HG03025 (cell line): ENCODE measurements at regions not wholly inside any gene's neighbourhood (a gene's known extent, or its start where the extent isn't known, plus 50 kb on each side); places are given as distances from the start of the nearest gene placed in this dataset.
"Not testable (repeated sequence)": the region's sequence is repeated elsewhere in the genome, so short reads cannot be mapped to it uniquely, and the experiment has no call there.

Experiments used
- ATAC-seq: cut with Tn5 transposase; IDR thresholded peaks from one replicate; pipeline ENCODE4 v1.9.1; 2021; ENCODE audit warnings: mild to moderate bottlenecking, moderate library complexity; ENCODE audit not compliant: unreplicated experiment, low FRiP score

DNA sequence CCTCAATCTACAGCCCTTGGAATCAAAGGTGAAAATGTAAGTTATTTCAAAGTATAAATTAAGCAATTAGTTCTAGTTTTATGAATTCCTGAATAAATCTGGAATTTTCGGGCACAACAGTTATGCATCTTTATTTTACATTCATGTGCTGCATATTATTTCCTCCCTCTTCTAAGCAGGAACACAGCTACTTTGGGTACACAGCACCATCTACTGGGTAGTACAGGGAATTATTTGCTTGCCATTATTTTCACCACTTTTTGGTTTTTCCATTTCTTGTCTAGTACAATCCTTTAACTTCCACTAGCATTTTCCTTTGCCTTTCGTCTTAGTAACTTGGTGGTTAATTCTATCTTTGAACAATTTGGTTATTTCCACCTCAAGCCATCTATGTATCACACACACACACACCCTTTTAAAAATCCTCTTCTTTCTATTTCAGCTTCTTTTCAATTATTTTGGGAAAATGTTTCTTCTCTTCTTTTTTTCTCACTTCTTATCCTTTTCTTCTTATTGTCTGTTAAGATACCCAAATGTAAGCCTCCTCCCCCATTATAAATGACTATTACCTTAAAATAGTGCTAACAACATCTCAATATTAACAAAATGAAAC lies 451.0 kb downstream of the MFSD1 start:
- no peak for ATAC-seq

DNA sequence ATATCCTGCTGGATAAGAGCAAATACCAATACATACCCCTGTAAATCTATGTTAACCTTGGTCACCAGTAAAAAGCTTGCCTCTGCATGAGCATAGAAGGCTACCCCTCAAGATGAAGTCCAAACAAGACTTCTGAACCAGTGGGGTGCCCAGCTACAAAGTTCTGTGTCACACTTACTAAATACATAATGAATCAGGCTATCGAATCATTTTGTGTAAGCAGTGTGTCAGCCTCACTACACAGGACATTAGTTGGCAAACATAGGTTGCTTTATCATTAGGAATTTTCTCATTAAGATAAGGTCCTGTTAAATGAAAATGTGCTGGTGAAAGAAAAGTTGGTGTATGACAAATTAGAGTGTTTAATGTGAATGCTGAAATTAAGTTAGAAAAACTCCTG lies 452.0 kb downstream of the MFSD1 start:
- ATAC-seq, result no peak

DNA sequence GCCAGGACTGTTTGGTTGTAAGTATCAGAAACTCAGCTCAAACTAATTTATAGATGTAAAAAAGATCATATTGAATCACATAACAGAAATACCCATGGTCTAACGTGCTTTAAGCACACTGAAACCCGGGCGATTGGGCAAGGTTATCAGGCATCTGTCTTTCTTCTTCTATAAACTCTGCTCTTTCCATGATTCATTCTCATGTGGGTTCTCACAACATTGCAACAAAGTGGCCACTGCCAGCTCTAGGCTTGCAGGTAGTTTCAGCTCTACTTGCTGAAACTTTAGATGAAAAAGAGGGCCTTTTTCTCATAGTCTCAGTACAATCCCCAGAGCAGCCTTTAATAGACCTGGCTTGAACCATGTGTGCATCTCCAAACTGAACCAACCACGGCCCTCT lies 456.1 kb downstream of the MFSD1 start:
- ATAC-seq, result no peak

DNA sequence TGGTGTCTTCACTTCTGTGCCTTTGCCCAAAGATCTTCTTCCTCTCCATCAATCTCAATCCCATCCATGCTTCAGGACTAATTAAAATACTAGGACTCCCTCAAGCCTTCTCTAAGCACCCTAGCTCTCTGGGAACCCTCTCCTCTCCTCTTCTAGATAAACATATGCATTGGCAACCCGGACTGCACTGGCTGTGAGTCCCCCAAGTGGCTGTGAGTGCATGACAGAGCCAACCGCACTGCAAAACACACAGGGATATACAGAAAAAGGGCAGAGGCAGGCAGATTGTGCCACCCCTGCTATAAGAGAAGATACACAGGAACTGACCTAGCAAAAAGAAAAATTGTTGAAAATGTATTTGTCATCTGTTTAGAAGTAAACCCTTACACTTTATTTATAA lies 457.1 kb downstream of the MFSD1 start:
- no peak for ATAC-seq

DNA sequence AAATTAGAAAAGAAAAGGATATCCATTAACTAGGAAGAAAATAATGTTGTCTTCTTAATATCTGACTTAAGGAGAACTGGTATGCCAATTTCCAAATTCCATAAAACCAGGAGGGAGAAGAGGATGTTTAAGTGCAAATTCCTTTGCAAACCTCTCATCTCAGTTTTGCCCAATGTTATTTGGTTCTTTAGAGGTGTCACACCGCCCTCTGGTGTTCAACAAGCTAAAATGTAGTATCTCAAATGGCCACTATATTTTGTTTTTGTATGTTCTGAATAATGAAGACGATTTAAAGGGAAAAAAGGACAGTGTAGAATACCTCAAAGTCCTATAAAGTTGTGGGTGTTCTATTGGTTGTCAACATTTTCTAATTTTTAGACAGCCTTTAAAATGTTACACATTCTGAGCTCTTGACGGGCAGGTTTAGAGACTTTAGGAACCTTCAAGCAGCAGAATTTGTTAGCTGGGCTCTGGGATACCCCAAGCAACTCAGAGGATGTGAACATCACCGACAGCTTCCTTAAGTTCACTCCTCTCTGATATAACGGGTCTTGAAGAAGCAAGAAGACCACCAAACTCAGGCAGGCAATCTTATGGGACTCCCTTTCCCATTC lies 458.3 kb downstream of the MFSD1 start:
- ATAC-seq, result no peak

DNA sequence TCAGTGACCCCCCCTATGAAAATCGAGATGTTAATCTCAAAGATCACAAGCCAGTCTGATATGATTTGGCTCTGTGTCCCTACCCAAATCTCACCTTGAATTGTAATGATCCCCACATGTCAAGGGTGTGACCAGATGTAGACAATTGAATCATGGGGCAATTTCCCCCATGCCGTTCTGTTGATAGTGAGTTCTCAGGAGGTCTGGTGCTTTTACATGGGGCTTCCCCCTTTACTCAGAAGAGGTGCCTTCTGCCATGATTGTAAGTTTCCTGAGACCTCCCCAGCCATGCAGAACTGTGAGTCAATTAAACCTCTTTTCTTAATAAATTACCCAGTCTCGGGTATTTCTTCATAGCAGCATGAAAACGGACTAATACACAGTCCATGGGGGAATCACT lies 459.5 kb downstream of the MFSD1 start:
- not testable (repeated sequence) for ATAC-seq

DNA sequence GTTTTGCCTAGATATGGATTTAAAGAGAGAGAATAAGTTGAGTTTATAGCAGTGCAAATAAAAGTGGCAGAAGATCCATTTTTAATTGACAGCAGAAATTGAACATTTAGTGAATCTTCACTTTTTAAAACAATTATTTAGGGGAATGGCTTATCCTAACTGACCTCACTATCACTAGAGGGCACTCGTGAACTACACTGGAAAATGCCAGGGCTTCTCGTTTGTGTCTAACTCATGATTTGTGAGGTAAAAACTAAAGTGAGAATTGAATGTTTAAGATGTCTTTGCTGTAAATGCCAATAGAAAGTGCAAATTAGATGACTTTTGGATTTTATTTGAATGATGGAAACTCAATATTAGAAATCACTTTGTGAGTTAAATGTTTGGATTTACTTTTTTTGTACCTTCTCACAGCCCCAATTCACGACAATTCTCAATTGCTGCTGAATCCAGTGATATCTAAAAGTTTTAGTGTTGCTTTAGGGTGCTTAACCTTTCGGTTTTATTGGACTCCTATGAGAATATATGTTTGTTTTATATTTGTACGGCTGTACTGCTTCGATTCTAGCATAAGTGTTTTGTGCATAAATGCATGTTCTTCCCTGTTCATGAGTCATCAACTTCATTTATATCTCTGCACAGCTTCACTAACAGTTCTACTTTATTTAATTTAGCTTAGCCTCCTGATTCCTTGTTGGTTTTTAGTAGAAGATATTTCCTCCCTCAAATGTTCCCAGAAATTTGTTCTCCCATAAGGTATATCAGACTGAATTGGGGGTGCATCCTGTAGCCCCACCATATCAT lies 462.1 kb downstream of the MFSD1 start:
- ATAC-seq, result no peak

DNA sequence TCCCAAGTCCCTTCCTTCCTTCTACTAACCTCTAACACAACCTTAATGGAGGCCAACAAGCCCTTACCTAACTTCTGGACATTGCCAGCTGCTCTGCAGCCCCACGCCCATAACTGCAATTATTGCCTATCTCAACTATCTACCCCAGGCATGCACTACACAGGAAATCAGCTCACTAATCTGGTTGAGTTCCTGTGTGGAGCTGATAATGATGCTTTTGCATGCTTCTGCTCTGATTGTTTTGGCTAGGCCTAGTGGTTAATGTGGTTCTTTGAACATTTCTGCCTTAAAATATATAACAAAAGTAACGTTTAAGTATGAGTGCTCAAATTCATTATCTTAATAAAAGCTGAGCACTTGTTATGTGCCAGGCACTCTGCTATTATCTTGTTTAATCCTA lies 463.9 kb downstream of the MFSD1 start:
- ATAC-seq, result no peak

DNA sequence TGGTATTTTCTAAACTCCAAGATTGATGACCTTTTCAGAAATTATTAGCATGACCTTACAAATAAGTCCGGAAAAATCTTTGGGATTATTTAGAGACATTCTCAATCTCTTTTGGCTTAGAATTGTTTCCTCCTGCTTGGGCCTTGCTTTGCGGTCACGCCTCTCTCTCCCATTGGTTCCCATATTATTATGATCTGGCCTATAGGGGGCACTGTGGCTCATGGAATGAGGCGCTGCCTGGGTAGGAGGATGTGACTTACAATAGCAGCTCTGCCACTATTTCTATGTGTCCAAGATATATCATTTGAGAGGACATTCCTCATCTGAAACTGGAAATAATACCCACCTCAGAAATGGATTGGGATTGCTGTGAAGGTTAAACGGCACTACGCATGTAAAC lies 464.9 kb downstream of the MFSD1 start:
- ATAC-seq, result no peak

DNA sequence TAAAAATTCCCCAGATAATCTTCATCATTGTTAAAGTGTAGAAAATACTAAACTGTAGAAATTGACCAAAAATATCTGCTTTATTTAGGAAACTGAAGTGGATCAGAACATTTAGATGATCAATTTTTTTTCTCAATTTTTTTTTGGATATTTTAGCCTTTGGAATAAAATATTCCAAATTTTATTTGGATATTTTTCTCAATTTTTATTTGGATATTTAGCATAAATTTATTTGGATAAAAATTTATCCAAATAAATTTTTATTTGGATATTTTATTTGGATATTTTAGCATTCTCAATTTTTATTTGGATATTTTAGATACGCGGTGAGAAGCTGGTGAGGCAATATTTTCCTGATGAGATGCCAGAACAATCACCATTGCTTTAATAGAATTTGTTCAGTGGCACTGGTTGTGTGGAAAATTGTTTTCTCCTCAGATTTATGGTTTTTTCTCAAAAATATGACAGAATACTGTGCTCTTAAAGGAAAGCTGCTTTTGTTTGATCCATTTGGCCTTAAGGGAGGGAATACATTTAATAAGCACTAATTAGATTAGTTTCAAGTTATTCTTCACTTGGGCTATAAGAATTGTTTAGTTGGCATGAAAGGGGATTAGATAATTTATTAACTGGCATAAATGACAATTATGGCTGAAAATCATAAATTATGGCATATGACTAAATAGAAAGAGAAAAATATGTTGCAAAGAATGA lies 470.1 kb downstream of the MFSD1 start:
- no peak for ATAC-seq

DNA sequence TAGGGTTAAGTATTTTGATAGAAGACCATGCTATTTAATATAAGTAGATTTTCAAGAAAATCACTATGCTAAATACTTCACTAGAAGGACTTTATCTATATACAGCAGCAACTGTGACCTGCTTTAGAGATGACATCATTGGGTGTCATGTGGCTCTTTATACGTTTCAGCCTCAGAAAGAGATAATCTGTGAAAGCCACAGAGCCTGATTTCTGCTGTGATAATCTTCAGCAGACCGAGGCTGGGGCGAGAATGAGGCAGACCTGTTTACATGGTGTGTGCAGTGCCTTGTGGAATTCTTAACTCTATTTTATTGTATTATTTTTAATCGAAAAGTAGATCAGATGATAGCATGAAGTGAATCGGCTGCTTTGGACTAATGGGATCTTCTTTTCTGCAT lies 471.2 kb downstream of the MFSD1 start:
- no peak for ATAC-seq

DNA sequence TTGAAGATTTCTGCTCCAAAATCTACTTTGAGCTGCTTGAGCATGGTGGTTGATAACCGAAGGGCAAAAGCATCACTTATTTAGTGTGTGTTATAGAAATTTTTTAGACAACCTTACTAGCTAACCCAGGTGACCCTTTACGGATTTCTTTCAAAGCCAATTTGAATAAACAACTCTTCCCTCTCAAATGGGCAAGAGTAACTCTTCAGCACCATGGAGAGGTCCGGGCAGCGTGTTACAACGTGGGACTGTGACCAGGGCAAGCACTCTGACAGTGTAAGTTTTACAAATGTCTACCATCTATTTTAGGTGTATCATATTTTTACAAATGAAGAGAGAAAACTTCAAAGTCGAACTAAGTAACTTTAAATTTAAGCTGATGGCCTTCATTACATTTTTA lies 471.8 kb downstream of the MFSD1 start:
- no peak for ATAC-seq

DNA sequence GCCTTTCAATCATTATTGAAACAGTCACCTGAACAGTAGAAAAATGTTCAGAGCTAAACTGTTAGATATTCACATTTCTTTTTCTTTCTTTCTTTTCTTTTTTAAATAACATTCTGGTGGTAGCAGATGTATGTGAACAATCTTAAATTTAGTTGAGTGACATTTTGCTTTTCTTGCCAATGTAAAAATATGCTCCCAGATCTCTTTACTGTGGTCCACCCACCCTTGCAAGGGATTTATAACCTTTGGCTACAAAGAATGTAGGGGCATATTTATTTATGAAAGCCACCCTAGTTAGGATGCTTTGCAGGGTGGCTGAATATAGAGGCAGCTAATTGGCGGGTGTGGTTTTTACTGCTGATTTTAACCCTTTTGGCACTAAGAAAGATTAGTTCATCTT lies 473.9 kb downstream of the MFSD1 start:
- no peak for ATAC-seq

DNA sequence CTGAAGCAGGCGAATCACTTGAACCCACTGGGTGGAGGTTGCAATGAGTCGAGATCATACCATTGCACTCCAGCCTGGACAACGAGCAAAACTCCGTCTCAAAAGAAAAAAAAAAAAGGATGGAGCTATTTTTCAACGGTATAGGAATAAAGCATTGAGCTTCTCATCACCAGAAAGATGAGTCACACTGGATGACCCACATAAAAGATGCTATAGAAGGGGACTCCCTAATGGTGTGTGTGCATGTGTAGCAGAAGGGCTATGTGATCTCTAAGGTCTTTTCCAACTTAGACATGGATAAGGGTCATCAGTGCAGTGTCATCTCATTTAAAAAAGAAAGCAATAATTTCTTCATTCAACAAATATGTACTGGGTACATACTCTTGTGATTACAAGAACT lies 476.0 kb downstream of the MFSD1 start:
- ATAC-seq, result no peak

DNA sequence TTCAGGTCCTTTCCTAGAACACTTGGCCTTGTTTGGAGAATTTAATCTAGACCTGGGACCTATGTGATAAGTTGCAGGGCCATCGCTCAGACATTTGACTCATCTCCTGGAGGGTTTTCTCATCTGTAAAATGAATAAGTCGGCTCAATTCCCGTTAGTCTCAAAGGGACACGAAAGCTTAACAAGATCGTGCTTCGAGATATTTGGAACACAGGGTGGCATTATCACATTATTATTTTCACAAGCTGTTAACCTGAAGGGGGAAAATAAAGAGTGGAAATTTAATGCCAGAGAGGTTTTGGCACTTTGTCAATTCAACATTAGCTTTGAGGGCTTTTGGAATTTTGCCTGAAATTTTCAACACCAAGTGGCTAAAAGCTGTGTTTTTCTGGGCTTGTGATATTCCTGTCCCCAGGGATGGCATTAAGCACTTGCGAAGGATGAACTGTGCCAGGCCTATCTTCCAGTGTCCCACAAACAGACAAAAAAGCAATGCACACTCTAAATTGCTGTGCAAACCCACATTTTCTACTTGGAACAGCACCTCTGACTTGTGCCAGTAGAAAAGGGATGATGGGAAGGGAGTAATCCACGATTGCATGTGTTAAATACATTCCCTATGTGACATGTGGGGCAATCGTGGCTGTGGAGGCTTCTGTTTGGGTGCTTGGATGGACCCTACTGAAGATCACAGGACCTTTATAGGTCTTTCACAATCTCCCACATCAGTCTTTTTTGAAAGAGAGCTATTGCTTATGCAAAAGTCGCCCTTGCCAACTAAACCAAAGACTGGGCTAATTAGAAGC lies 478.7 kb downstream of the MFSD1 start:
- ATAC-seq, result no peak

DNA sequence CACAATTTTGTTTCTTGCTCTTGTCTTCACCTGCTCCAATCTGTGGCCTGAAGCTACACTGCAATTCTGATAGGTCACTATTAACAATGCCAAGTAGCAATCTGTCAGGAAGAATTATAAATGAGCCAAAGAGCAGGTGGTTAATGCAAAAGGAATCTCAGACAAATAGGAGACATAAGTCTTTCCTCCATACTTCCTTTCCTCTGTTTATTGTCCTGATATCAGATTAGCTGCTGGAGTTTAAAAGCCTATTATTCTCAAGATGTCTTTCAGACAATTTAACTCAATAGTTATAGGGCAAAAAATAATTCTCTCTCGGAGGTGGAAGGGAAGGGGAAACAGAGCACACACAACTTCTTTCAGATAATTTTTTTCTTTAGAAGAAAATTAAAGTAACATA lies 491.6 kb downstream of the MFSD1 start:
- no peak for ATAC-seq

DNA sequence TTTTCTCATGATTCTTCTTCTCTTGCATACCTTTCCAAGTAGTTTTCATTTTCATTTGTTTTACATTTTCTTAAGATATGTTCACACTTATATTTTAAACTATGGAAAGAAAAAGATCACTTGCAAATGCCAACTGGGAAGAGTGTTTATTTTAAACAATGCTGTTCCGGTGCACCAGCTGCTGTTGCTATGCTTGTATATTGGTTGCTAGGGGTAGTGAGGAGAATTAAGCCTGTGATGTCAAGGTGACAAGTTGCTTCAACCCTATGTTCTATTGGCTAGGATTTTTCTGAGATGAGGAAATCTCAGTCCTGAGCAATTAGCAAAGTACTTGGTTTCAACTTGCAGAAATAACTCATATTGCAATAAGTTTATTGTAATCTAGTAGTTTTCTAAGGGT lies 500.1 kb downstream of the MFSD1 start:
- ATAC-seq, result no peak

DNA sequence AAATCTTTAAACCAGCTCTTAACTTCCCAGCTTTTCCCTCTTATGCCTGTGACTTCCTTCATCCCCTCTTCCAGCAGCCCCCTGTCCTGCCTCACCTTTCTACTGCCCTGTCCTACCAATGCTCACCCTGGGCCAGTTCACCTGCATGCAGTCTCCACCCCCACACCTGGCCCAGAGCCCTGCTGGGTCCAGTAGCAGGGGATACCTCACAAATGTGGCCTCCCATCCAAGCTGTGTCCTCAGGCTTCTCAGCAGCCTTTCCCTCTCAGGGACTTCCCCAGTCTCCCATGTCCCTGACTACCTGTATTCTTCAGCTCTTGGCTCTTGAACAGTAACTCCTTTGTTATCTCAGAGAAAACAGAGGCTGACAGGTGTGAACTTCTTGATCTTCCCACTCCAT lies 503.2 kb downstream of the MFSD1 start:
- ATAC-seq, result no peak

DNA sequence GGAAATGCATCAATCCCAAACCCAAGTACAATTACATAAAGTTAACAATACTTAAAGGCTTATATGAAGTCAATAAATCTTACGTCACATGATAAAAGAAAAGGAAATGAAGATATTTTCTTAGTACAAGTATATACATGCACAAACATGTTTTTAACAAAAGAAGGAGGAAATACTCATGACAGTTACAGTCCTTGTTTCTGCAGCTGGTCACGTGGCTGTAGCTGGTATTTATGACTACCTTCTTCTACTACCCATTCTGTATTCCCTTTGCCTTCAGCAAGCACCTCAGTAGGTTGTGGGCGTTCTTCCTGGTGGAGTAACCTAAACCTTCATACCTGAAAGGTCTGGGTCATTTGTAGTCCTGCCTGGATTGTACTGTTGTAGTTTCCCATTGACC lies 514.9 kb downstream of the MFSD1 start:
- ATAC-seq, result not testable (repeated sequence)

DNA sequence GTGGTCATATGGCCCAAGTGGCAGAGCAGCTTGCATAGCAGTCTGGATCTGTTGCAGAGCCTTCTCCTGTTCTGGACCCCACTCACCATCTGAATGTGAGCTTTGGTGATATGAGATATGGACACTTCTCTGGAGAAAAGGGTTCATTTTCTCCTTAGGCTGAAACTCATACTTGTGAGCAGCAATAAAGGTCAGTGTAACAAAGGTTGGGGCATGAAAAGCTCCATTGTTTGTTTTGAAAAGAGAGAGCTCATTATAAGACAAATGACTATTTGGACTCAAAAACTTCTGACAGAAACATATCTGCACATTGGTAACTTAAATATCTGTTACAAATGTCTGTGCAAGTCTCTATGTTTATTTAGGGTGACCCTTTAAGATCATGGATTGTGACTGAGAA lies 517.3 kb downstream of the MFSD1 start:
- no peak for ATAC-seq
